NT2/D1 (cell line): ENCODE measurements at regions not wholly inside any gene's neighbourhood (a gene's known extent, or its start where the extent isn't known, plus 50 kb on each side); places are given as distances from the start of the nearest gene placed in this dataset.

Experiments used
- YY1 ChIP-seq: IDR thresholded peaks from 2 replicates; pipeline ENCODE4 v1.6.1; 2011; ENCODE audit not compliant: insufficient read length, insufficient read depth
- ZNF274 ChIP-seq: IDR thresholded peaks from 2 replicates; pipeline ENCODE4 v1.6.1; 2011; ENCODE audit warnings: mild to moderate bottlenecking, low read depth, low read length

GRCh38 chr6:164436976-164437375 is 872.4 kb downstream of the C6orf118 start:
- no peak for TF ChIP-seq YY1
- no peak for TF ChIP-seq ZNF274
